Transverse colon (tissue), 4 donors: ENCODE measurements at regions not wholly inside any gene's neighbourhood (a gene's known extent, or its start where the extent isn't known, plus 50 kb on each side); places are given as distances from the start of the nearest gene placed in this dataset.

Experiments used
- DNase-seq: peaks from one replicate; pipeline ENCODE4 v3.0.0-alpha.2; 2019
- H3K27ac ChIP-seq, 4 donors: fragments of 200-600 bp; sonication (generic); 2 replicates each; pipeline ENCODE4 v1.5.1; 2016 to 2018; ENCODE audit warnings: inconsistent platforms in 4 of 4
- H3K27me3 ChIP-seq: fragments of 200-600 bp; sonication (generic); 2 replicates; pipeline ENCODE4 v1.5.1; 2017; ENCODE audit warnings: inconsistent platforms
- H3K36me3 ChIP-seq, 4 donors: fragments of 200-600 bp; sonication (generic); 2 replicates each; pipeline ENCODE4 v1.5.1; 2017 to 2019; ENCODE audit warnings: inconsistent platforms in 4 of 4
- H3K4me1 ChIP-seq, 4 donors: fragments of 200-600 bp; sonication (generic); 2 replicates each; pipeline ENCODE4 v1.5.1; 2017 to 2020; ENCODE audit warnings: inconsistent platforms in 4 of 4
- H3K4me3 ChIP-seq, 4 donors: fragments of 200-600 bp; sonication (generic); 1 replicate in 1 of 4; 2 replicates in 3 of 4; pipeline versions ENCODE4 v1.5.1 to v1.6.1; 2017 to 2019; ENCODE audit warnings: inconsistent platforms in 4 of 4
- H3K9me3 ChIP-seq, 2 donors: fragments of 200-600 bp; sonication (generic); 2 replicates each; pipeline ENCODE4 v1.5.1; 2017 to 2019; ENCODE audit warnings: inconsistent platforms in 2 of 2
- CTCF ChIP-seq, 5 experiments: fragments of 200-600 bp in 3 of 5; fragments of 450-650 bp in 2 of 5; sonication (generic) in 3 of 5; IDR thresholded peaks; 1 replicate in 2 of 5; 2 replicates in 3 of 5; pipeline ENCODE4 v1.5.1; 2016 to 2017; ENCODE audit warnings: antibody characterized with exemption in 5 of 5, inconsistent platforms in 3 of 5, mild to moderate bottlenecking in 2 of 5, moderate library complexity in 1 of 5
- EP300 ChIP-seq: sonication (generic); formaldehyde crosslinking; IDR thresholded peaks from one replicate; pipeline ENCODE4 v1.6.1; 2017; ENCODE audit warnings: antibody characterized with exemption, low read depth
- POLR2A ChIP-seq: fragments of 450-650 bp; IDR thresholded peaks from one replicate; pipeline ENCODE4 v1.6.1; 2016; ENCODE audit warnings: antibody characterized with exemption, mild to moderate bottlenecking, moderate library complexity
- POLR2AphosphoS5 ChIP-seq, 3 donors: sonication (generic); formaldehyde crosslinking; IDR thresholded peaks; one replicate each; pipeline ENCODE4 v1.6.1; 2016; ENCODE audit warnings: antibody characterized with exemption in 3 of 3
- WGBS, 2 donors: methylation state at CpG; one replicate each; pipeline ENCODE4 v1.1.5; 2018; ENCODE audit warnings: low coverage in 1 of 2; 5-methylcytosine and 5-hydroxymethylcytosine counted together
- in situ Hi-C, 4 donors: fragments of 200-750 bp; cut with MboI; loops; one replicate each; pipeline versions ENCODE4 v1.15.0 to v1.15.1; 2017; ENCODE audit warnings: low sequenced_read_pairs in 3 of 4, low pct_ligation_motif_present in 1 of 4, low pct_unique_long_range_greater_than_20kb in 1 of 4
- intact Hi-C: fragments of 100-400 bp; cut with DNase I; formaldehyde crosslinking; loops from one replicate; pipeline ENCODE4 v1.15.1; 2023; ENCODE audit warnings: low total_unique reads

GRCh38 chr20:48419173-48419572 is 408.6 kb downstream of the PREX1 start:
- Histone ChIP-seq H3K27ac (no peak overlapping the region), H3K27me3 (no peaks in the 10 kb centered on the region), H3K36me3 (no peaks in the 10 kb centered on the region), H3K9me3 (no peaks in the 10 kb centered on the region), H3K4me1 (no peaks in the 10 kb centered on the region), H3K4me3 (no peak overlapping the region)
- 76 to 100% methylated on average over 1 to 4 of the region's 4 CpGs for WGBS, 2 donors
- intact Hi-C loops (no loop called here), in situ Hi-C loops (no loop called here)
- DNase-seq: no peak
- TF ChIP-seq EP300: no peak
- no peak for TF ChIP-seq POLR2AphosphoS5 (IDR thresholded peaks at IDR 0.05)
- TF ChIP-seq CTCF (IDR thresholded peaks at IDR 0.05): no peak
- no peak for TF ChIP-seq POLR2A

- no peaks in the 10 kb centered on the region for H3K9me3 ChIP-seq
- in situ Hi-C loops (no loop called here), intact Hi-C loops (no loop called here)
- 33 to 49% methylated on average over 1 to 5 of the region's 5 CpGs for WGBS, 2 donors
- H3K4me1 ChIP-seq: no peaks in the 10 kb centered on the region
- no peak overlapping the region for H3K27ac ChIP-seq
- no peaks in the 10 kb centered on the region for H3K36me3 ChIP-seq
- no peak for TF ChIP-seq CTCF (IDR thresholded peaks at IDR 0.05)
- H3K4me3 ChIP-seq: no peak overlapping the region
- no peaks in the 10 kb centered on the region for H3K27me3 ChIP-seq
- DNase-seq: no peak
These were observed 411.8 kb downstream of the PREX1 start for GRCh38 chr20:48416002-48416401.

- peaks cover 5% of the 10 kb centered on the region for H3K27me3 ChIP-seq
- no peaks in the 10 kb centered on the region for H3K4me1 ChIP-seq
- WGBS, 2 donors: 77 to 88% methylated on average over 1 of the region's 1 CpG
- no peaks in the 10 kb centered on the region for H3K36me3 ChIP-seq
- intact Hi-C loops: no loop called here
- TF ChIP-seq POLR2A (no peak), CTCF (IDR thresholded peaks at IDR 0.05) (no peak), EP300 (no peak), POLR2AphosphoS5 (IDR thresholded peaks at IDR 0.05) (no peak)
- H3K9me3 ChIP-seq: no peaks in the 10 kb centered on the region
- no peak overlapping the region for H3K4me3 ChIP-seq
- H3K27ac ChIP-seq: no peak overlapping the region
- DNase-seq: no peak
- in situ Hi-C loops: no loop called here
These were observed 413.0 kb downstream of the PREX1 start for GRCh38 chr20:48414786-48415185.

GRCh38 chr20:48411919-48412522 is 415.8 kb downstream of the PREX1 start:
- H3K4me1 ChIP-seq: no peaks in the 10 kb centered on the region
- no peaks in the 10 kb centered on the region for H3K9me3 ChIP-seq
- peaks cover 11% of the 10 kb centered on the region for H3K27me3 ChIP-seq
- DNase-seq: no peak
- H3K36me3 ChIP-seq: no peaks in the 10 kb centered on the region
- in situ Hi-C loops: no loop called here
- intact Hi-C loops: no loop called here
- no peak overlapping the region for H3K4me3 ChIP-seq
- TF ChIP-seq POLR2AphosphoS5 (IDR thresholded peaks at IDR 0.05): no peak
- no peak for TF ChIP-seq CTCF (IDR thresholded peaks at IDR 0.05)
- TF ChIP-seq EP300: no peak
- no peak for TF ChIP-seq POLR2A
- no peak overlapping the region for H3K27ac ChIP-seq
- WGBS, 2 donors: 40 to 59% methylated on average over 1 to 6 of the region's 6 CpGs
